ENCODE measurements at regions not wholly inside any gene's neighbourhood (a gene's known extent, or its start where the extent isn't known, plus 50 kb on each side); places are given as distances from the start of the nearest gene placed in this dataset.

DNA sequence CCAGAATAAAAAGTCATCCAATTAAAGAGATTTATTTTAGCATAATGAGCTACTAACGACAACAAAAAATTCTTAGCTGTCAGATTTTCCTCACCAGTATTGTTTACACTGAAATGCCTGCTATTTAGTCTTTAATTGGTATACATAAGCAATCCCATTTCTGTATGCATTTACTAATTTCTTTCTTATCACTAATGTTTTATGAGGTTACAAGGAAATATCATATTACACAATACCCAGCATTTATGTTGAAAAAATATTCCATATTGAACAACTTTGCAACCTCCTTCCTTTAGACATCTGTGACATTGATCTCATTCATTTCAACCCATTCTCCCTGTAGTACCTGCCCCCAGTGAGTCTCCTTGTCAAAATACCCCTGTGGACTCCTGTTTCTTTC lies 135.4 kb downstream of the SLITRK6 start:
- Histone ChIP-seq H3K4me2 (ENCODE audit: low read length) (no peak overlapping the region), H3K27ac (ENCODE audit: low read depth, low read length) (no peak overlapping the region), H3K4me3 (ENCODE audit: insufficient read depth, low read depth, low read length) (no peak overlapping the region), H4K20me1 (ENCODE audit: insufficient read depth, low read length) (no peaks in the 10 kb centered on the region), H3K9me3 (ENCODE audit: insufficient read depth, low read depth, low read length) (no peaks in the 10 kb centered on the region), H3K79me2 (ENCODE audit: insufficient read depth, low read length) (no peaks in the 10 kb centered on the region), H2AFZ (ENCODE audit: low read depth, low read length) (no peak overlapping the region), H3K4me1 (ENCODE audit: insufficient read depth, low read length) (no peaks in the 10 kb centered on the region), H3K27me3 (ENCODE audit: insufficient read depth, low read length) (no peaks in the 10 kb centered on the region), H3K36me3 (ENCODE audit: insufficient read depth, low read length) (no peaks in the 10 kb centered on the region), H3K9ac (ENCODE audit: low read length) (no peak overlapping the region)
- no peaks in the 10 kb centered on the region for H3K9me3 Mint-ChIP-seq (ENCODE audit: unreplicated experiment)
- H3K36me3 Mint-ChIP-seq (ENCODE audit: low read depth, unreplicated experiment), result no peaks in the 10 kb centered on the region
- H3K4me1 Mint-ChIP-seq (ENCODE audit: low read depth, unreplicated experiment), result peaks cover 24% of the 10 kb centered on the region
- TF ChIP-seq, protein P1, sequence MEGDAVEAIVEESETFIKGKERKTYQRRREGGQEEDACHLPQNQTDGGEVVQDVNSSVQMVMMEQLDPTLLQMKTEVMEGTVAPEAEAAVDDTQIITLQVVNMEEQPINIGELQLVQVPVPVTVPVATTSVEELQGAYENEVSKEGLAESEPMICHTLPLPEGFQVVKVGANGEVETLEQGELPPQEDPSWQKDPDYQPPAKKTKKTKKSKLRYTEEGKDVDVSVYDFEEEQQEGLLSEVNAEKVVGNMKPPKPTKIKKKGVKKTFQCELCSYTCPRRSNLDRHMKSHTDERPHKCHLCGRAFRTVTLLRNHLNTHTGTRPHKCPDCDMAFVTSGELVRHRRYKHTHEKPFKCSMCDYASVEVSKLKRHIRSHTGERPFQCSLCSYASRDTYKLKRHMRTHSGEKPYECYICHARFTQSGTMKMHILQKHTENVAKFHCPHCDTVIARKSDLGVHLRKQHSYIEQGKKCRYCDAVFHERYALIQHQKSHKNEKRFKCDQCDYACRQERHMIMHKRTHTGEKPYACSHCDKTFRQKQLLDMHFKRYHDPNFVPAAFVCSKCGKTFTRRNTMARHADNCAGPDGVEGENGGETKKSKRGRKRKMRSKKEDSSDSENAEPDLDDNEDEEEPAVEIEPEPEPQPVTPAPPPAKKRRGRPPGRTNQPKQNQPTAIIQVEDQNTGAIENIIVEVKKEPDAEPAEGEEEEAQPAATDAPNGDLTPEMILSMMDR (IDR thresholded peaks at IDR 0.05; ENCODE audit: insufficient read depth, low read depth, low read length), result no peak
- TF ChIP-seq EZH2 (IDR thresholded peaks at IDR 0.05; ENCODE audit: insufficient read depth, low read length), result no peak
- H3K27ac Mint-ChIP-seq (ENCODE audit: unreplicated experiment), result no peak overlapping the region
- FAIRE-seq (no peak), DNase-seq (ENCODE audit: low read depth) (no peak)
- H3K4me3 Mint-ChIP-seq (ENCODE audit: unreplicated experiment), result no peak overlapping the region
- H3K27me3 Mint-ChIP-seq (ENCODE audit: low read depth, unreplicated experiment), result no peaks in the 10 kb centered on the region

DNA sequence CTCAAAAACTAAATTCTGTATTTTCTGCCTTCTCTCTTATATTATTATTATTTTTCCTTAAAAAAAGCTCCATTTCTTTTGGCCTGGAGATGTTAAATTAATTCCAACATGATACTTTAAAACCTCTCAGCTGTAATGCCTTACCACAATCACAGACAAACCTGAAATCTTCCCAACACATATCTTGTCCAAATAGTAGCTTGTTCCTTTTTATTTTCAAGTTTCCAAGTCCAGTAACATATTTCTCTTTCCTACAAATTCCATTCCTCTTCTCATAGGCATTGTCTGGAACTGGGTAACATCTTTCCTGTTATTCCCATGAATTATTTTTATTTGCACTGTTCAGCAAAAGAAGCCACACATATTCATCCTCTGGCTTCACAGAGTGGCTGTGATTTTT lies 137.0 kb downstream of the SLITRK6 start:
- Histone ChIP-seq H3K27ac (ENCODE audit: low read depth, low read length) (no peak overlapping the region), H3K9ac (ENCODE audit: low read length) (no peak overlapping the region), H3K9me3 (ENCODE audit: insufficient read depth, low read depth, low read length) (no peaks in the 10 kb centered on the region), H3K4me2 (ENCODE audit: low read length) (no peak overlapping the region), H3K27me3 (ENCODE audit: insufficient read depth, low read length) (no peaks in the 10 kb centered on the region), H3K4me1 (ENCODE audit: insufficient read depth, low read length) (no peaks in the 10 kb centered on the region), H2AFZ (ENCODE audit: low read depth, low read length) (no peak overlapping the region), H4K20me1 (ENCODE audit: insufficient read depth, low read length) (no peaks in the 10 kb centered on the region), H3K36me3 (ENCODE audit: insufficient read depth, low read length) (no peaks in the 10 kb centered on the region), H3K79me2 (ENCODE audit: insufficient read depth, low read length) (no peaks in the 10 kb centered on the region), H3K4me3 (ENCODE audit: insufficient read depth, low read depth, low read length) (no peak overlapping the region)
- Mint-ChIP-seq H3K9me3 (ENCODE audit: unreplicated experiment) (no peaks in the 10 kb centered on the region), H3K36me3 (ENCODE audit: low read depth, unreplicated experiment) (no peaks in the 10 kb centered on the region), H3K27ac (ENCODE audit: unreplicated experiment) (no peak overlapping the region), H3K27me3 (ENCODE audit: low read depth, unreplicated experiment) (no peaks in the 10 kb centered on the region), H3K4me1 (ENCODE audit: low read depth, unreplicated experiment) (peaks cover 24% of the 10 kb centered on the region), H3K4me3 (ENCODE audit: unreplicated experiment) (no peak overlapping the region)
- DNase-seq (ENCODE audit: low read depth) (no peak), FAIRE-seq (no peak)
- TF ChIP-seq, protein P1 (IDR thresholded peaks at IDR 0.05; ENCODE audit: insufficient read depth, low read depth, low read length), result no peak
- no peak for TF ChIP-seq EZH2 (IDR thresholded peaks at IDR 0.05; ENCODE audit: insufficient read depth, low read length)

GRCh38 chr13:85661675-85662074 lies 137.5 kb downstream of the SLITRK6 start:
- Histone ChIP-seq H3K4me1 (ENCODE audit: insufficient read depth, low read length) (no peaks in the 10 kb centered on the region), H3K9ac (ENCODE audit: low read length) (no peak overlapping the region), H3K36me3 (ENCODE audit: insufficient read depth, low read length) (no peaks in the 10 kb centered on the region), H3K27ac (ENCODE audit: low read depth, low read length) (no peak overlapping the region), H4K20me1 (ENCODE audit: insufficient read depth, low read length) (no peaks in the 10 kb centered on the region), H3K9me3 (ENCODE audit: insufficient read depth, low read depth, low read length) (no peaks in the 10 kb centered on the region), H3K27me3 (ENCODE audit: insufficient read depth, low read length) (no peaks in the 10 kb centered on the region), H3K4me3 (ENCODE audit: insufficient read depth, low read depth, low read length) (no peak overlapping the region), H2AFZ (ENCODE audit: low read depth, low read length) (no peak overlapping the region), H3K79me2 (ENCODE audit: insufficient read depth, low read length) (no peaks in the 10 kb centered on the region), H3K4me2 (ENCODE audit: low read length) (no peak overlapping the region)
- Mint-ChIP-seq H3K27me3 (ENCODE audit: low read depth, unreplicated experiment) (no peaks in the 10 kb centered on the region), H3K4me3 (ENCODE audit: unreplicated experiment) (no peak overlapping the region), H3K9me3 (ENCODE audit: unreplicated experiment) (no peaks in the 10 kb centered on the region), H3K4me1 (ENCODE audit: low read depth, unreplicated experiment) (peaks cover 24% of the 10 kb centered on the region), H3K36me3 (ENCODE audit: low read depth, unreplicated experiment) (no peaks in the 10 kb centered on the region), H3K27ac (ENCODE audit: unreplicated experiment) (no peak overlapping the region)
- no peak for DNase-seq (ENCODE audit: low read depth)
- TF ChIP-seq, protein P1 (IDR thresholded peaks at IDR 0.05; ENCODE audit: insufficient read depth, low read depth, low read length), result no peak
- no peak for TF ChIP-seq EZH2 (IDR thresholded peaks at IDR 0.05; ENCODE audit: insufficient read depth, low read length)
- FAIRE-seq, result no peak

Data from astrocyte (in vitro differentiated cells and primary cell).